SK-MEL-5 (cell line): ENCODE measurements at regions not wholly inside any gene's neighbourhood (a gene's known extent, or its start where the extent isn't known, plus 50 kb on each side); places are given as distances from the start of the nearest gene placed in this dataset.

Experiments
- DNase-seq: peaks from one replicate; pipeline ENCODE4 v3.0.0-alpha.2; 2016; ENCODE audit warnings: low read depth, low spot score
- in situ Hi-C: cut with HindIII; loops from 2 replicates; pipeline ENCODE4 v1.10.0; 2016; ENCODE audit warnings: low sequenced_read_pairs, high pct_unique_total_duplicates, low pct_unique_long_range_greater_than_20kb

- no peak for DNase-seq
- in situ Hi-C loops = loop anchor here (25.0 kb wide), 1 partner anchor 247 kb away; no protein-coding TSS in a partner anchor
Measured at GRCh38 chr3:73759297-73759711, 134.6 kb upstream of the PDZRN3 start.

DNA sequence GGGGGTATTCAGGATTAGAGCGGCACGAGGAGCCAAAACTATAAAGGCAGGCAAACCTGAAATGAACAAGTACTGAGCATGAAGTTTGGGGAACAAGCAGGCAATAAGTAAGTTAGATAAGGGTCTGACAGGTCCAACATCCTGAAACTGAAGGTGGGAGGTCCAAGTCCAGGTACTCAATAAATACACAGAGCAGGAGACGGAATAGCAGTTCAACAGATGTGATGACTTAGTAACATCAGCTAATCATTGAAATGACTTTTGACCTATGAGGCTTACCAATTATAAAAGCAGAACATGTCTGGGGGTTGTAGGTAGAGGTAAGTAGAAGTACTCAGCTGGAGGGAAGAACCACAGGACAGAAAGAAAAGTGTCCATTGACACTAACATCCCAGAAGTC is 132.8 kb upstream of the PDZRN3 start:
- no peak for DNase-seq
- in situ Hi-C loops = loop anchor here (25.0 kb wide), 1 partner anchor 245 kb away; no protein-coding TSS in a partner anchor

DNA sequence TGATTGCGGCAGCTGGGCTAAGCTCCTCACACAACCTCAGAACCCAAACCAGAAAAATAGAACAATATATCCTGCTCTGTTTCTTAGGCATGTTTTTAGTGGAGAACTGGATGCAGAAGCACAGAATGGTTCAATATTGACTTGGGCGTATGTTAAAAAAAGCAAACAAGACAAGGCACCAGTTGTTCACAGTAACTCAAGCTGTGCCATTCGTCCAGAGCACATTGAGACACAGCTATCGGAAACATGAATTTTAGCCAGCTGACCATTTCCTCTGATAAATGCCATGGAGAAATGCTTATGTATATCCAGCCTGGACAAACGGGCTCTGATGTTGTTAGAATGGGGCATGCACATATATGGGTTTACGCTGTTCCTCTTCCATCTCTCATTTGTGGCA is 129.2 kb upstream of the PDZRN3 start:
- no peak for DNase-seq
- in situ Hi-C loops = loop anchor here (25.0 kb wide), 1 partner anchor 242 kb away; no protein-coding TSS in a partner anchor

- in situ Hi-C loops = loop anchor here (25.0 kb wide), 1 partner anchor 240 kb away; no protein-coding TSS in a partner anchor
- DNase-seq = no peak
Measured at GRCh38 chr3:73752338-73752737, 127.6 kb upstream of the PDZRN3 start.

DNA sequence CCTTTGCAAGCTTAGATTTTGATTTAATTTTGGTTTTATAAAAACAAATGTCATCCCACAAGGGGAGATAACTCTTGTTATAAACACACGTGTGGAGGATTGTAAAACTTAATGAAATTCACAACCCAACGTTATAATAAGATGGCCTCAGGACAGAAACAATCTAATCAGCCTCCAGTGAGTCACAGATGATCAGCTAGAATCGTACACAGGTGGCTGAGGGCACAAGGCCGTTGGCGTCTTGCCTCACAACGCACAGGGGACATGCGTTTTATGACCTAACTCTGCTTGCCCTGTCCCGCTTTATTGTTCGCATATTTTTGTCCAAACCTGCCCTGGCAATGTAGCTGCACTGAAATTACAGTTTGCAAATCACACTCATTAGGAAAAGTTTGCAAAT is 121.9 kb upstream of the PDZRN3 start:
- in situ Hi-C loops = no loop called here
- no peak for DNase-seq

- no peak for DNase-seq
- in situ Hi-C loops = no loop called here
Measured at GRCh38 chr3:73745526-73746191, 120.9 kb upstream of the PDZRN3 start.

DNA sequence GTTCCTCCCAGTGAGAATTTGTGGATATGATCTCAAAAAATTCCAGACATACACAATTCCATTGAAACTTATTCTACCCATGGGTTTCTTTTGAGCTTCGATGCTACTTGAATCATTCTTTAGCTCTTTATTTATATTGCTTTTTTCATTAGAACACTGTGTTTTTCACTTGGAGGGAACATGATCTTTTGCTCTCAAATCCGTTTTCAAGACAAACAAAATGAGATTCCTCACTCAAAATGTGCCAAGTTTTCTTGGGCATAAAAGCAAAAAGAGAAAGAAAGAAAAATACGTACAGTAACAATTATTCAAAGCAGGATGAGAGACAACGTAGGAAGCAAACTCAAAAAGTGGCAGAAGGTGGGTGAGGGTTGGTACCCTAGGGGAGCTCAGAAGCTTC is 118.8 kb upstream of the PDZRN3 start:
- in situ Hi-C loops = no loop called here
- DNase-seq = no peak

- in situ Hi-C loops = no loop called here
- no peak for DNase-seq
Measured at GRCh38 chr3:73739791-73740453, 115.2 kb upstream of the PDZRN3 start.

DNA sequence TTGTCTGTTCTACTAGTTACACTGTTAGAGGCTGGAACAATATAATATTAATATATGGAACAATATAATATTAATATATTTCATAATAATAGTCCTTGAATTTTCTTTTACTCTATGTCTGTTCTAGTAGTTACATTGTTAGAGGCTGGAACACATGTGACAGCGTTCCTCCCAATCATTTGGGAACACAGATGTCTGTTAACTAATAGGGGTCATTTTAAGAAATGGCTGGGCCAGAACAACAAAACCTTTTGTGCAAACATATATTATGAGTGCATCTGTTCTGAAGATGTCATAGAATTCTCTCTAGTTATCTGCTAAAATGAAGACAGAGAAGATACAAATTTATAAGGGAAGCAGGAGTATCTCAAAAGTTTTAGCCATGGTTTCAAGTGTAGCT is 114.0 kb upstream of the PDZRN3 start:
- in situ Hi-C loops = no loop called here
- no peak for DNase-seq

GRCh38 chr3:73734211-73735089 is 109.7 kb upstream of the PDZRN3 start:
- in situ Hi-C loops = no loop called here
- no peak for DNase-seq

GRCh38 chr3:73733746-73734145 is 109.0 kb upstream of the PDZRN3 start:
- DNase-seq = no peak
- in situ Hi-C loops = no loop called here

DNA sequence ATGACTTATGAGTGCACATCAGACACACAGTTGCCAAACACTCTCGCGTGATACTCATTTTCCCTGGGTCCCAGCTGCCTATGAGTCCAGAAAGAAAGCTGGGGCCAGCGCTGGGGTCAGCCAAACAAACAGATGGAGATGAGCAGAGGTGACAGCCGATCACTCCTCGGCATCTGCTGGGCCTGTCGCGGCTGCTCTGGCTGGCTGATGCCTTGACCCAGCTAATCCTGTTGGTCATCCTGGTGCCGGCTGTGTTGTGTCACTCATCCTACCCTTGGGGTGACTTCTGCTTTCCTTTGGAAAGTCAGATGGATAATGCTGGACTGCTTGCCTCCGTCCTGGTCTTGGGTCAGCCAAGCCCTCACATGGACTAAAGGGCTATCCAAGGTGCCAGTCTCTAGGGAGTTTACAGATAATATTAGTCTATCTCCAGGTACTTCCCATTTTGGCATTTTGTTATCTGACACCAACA is 105.3 kb upstream of the PDZRN3 start:
- no peak for DNase-seq
- in situ Hi-C loops = no loop called here

DNA sequence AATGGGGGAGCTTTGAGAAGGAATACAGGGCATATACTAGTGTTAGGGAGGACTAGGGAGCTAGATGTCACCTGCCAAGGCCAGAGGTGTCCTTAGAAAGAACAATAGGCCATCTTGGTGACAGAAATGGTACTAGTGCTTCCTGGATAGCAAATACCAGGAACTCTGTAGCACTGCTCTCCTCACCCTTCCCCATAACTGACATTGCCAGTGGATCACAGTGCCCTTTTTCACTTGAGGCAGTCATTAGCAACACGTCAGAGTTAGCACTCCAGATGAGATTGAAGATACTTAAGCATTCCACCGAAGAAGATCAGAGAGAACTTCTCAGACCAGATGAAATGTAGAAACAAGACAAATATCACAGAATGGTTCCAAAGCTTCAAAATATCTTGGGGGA is 103.1 kb upstream of the PDZRN3 start:
- in situ Hi-C loops = no loop called here
- no peak for DNase-seq

DNA sequence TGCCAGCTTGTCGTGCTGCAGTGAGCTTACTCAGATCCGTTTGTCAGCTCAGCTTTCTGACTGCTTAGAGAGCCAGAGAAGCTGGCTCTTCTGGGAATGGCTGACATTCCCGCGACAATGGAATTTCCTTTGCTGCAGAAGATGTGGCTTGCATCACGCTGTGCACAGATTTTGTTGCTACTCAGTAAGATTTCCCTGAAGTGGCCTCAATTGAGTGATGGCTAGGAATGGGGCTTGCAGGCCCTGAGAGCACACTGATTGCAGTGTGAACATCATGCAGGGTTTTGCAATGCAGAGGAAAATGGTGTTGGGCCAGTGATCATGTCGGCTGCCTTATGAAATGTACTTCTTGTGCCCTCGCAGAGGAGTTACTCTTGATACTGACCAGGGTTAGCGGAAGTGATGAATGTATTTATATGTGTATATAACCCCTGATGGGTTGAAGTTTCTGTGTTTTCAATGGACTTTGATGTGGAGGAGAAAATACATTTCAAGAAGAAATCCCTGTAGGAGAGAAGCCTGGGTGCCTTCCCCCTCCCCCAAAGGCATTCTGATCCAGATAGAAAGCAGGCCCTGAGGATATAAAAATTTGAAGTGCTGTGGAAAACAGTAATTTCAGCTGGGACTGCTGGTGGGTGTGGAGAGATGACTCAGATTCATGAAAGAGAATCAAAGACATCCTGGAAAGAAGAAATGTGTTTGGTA is 102.5 kb upstream of the PDZRN3 start:
- no peak for DNase-seq

DNA sequence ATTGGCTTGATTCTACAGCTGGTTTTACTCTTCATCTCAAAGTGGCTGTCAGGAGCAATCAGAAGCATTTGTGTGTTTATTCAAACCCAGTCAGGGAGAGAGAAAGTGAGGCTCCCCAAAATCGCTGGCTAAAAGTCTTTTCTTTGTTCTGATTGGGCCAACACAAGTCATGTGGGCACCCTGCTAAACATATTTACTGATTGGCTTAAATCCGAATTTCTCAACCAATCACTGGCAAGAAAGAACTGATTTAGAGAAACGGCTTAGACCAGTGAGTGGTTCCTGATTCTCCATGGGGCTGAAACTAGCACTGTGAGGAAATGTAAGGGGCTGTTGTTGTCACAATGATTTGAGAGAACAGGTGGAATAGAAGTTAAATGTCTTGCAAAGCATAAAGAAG is 98.9 kb upstream of the PDZRN3 start:
- in situ Hi-C loops = no loop called here
- DNase-seq = no peak

More for the DNA sequence above, 102.5 kb upstream of the PDZRN3 start:
- in situ Hi-C loops = no loop called here

DNA sequence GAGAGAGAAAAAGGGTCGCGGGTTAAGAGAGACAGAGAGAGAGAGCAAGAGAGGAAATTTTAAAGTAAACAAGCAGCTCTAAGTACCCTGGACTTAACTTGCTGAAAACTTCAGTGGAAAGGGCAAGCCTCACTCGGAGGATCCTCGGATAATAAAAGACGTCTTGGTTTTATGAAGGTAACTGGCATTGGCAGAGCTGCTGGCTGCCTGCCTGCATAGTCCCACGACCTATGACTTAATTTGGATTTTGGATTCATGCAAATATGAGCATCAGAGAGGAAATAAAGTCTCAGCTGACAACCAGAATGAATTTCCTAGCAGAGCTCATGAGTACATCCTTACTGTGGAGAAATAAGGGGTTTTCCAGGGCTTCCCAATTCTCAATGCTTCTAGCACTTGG is 95.1 kb upstream of the PDZRN3 start:
- in situ Hi-C loops = no loop called here
- DNase-seq = no peak

GRCh38 chr3:73719413-73719851 is 94.7 kb upstream of the PDZRN3 start:
- in situ Hi-C loops = no loop called here
- DNase-seq = no peak
